Adipocyte (in vitro differentiated cells): ENCODE measurements at regions not wholly inside any gene's neighbourhood (a gene's known extent, or its start where the extent isn't known, plus 50 kb on each side); places are given as distances from the start of the nearest gene placed in this dataset.
"Not testable (repeated sequence)": the region's sequence is repeated elsewhere in the genome, so short reads cannot be mapped to it uniquely, and the experiment has no call there.

Source experiments
- DNase-seq: peaks from one replicate; pipeline ENCODE4 v3.0.0-alpha.2; 2015; ENCODE audit warnings: low read depth
- H3K27me3 ChIP-seq: replicated peaks from 2 replicates; pipeline ENCODE4 v1.7.0; 2013; ENCODE audit warnings: mild to moderate bottlenecking, low read length, moderate library complexity; ENCODE audit not compliant: control insufficient read depth, insufficient read depth
- H3K36me3 ChIP-seq: 2 replicates; pipeline ENCODE4 v1.7.0; 2013; ENCODE audit warnings: low read length, mild to moderate bottlenecking, moderate library complexity; ENCODE audit not compliant: control insufficient read depth, insufficient read depth, severe bottlenecking
- H3K4me1 ChIP-seq: 2 replicates; pipeline ENCODE4 v1.7.0; 2013; ENCODE audit warnings: mild to moderate bottlenecking, low read length, moderate library complexity; ENCODE audit not compliant: control insufficient read depth, insufficient read depth
- H3K4me3 ChIP-seq: 2 replicates; pipeline ENCODE4 v1.7.0; 2013; ENCODE audit warnings: mild to moderate bottlenecking, low read length, moderate library complexity
- H3K9ac ChIP-seq: 2 replicates; pipeline ENCODE4 v1.7.0; 2013; ENCODE audit warnings: mild to moderate bottlenecking, low read length, moderate library complexity
- H3K9me3 ChIP-seq: 2 replicates; pipeline ENCODE4 v1.7.0; 2013; ENCODE audit warnings: mild to moderate bottlenecking, low read length, moderate library complexity; ENCODE audit not compliant: control insufficient read depth

DNA sequence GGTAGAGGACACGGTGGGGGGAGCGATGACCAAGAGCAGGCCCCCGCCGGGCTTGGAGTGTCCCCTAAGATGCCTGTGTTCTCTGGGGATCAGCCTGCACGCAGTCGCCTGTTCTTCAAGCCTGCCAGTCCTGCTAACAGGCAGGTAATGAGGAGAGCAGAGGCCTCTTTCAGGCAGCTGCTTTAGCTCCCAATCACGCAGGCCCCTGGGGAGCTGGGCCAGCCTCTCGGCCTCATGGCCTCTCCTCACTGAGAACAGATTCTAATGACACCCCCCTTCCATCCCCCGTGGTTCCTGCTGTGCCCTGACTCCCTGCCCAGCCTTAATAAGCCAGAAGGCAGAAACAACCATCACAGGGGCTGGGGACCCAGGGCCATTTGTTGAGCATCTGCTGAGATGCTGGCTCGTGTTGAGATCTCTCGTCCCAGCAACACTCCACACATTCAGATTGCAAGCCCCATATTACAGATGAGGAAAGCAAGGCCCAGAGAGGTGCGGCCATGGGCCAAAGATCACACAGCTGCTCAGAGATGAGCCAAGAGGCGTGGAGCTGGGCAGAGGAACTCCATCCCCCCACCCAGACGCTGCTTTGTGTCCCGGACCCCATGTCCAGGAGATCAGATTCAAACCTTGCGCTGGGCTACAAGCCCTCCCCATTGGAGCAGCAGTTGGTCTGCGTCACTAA, 71.6 kb upstream of the CASZ1 start:
- no peak for DNase-seq
- Histone ChIP-seq H3K4me1 (peaks cover 2% of the 10 kb centered on the region), H3K4me3 (no peak overlapping the region), H3K9me3 (no peaks in the 10 kb centered on the region), H3K9ac (no peak overlapping the region), H3K36me3 (no peaks in the 10 kb centered on the region), H3K27me3 (peaks cover 66% of the 10 kb centered on the region)

- Histone ChIP-seq H3K27me3 (peaks cover 65% of the 10 kb centered on the region), H3K9ac (no peak overlapping the region), H3K36me3 (no peaks in the 10 kb centered on the region), H3K4me3 (no peak overlapping the region), H3K9me3 (no peaks in the 10 kb centered on the region), H3K4me1 (peaks cover 2% of the 10 kb centered on the region)
- no peak for DNase-seq
These were observed 72.1 kb upstream of the CASZ1 start for GRCh38 chr1:10868599-10868965.

GRCh38 chr1:10869933-10870332, 73.5 kb upstream of the CASZ1 start:
- no peaks in the 10 kb centered on the region for H3K36me3 ChIP-seq

DNA sequence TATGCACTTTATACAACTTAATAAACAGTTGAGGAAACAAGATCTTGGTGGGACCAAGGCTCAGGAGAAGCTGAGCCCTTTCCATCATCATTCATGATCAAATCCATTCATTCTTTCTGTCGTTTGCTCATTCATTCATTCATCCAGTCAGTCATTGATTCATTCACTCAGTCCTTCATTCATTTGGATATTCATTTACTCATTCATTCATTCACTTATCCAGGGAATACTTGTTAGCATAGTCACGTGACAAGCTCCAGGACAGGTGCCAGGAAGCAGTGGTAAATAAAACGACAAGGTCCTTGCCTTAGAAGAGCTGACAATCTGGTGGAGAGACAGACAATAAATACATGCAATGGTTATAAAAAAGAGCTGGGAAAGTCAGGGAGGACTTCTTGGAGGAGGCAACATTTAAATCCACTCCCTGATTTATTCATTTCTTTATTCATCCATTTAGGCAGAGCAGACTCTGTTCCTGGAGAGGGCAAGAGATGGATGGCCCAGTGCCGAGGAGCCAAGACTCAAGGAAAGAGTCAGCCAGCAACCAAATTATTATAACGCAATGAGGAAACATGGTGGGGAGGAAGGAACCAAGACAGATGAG, 74.1 kb upstream of the CASZ1 start:
- Histone ChIP-seq H3K27me3 (peaks cover 61% of the 10 kb centered on the region), H3K4me3 (no peak overlapping the region), H3K9me3 (no peaks in the 10 kb centered on the region), H3K4me1 (peaks cover 2% of the 10 kb centered on the region), H3K36me3 (no peaks in the 10 kb centered on the region), H3K9ac (no peak overlapping the region)
- no peak for DNase-seq

More at GRCh38 chr1:10869933-10870332, 73.5 kb upstream of the CASZ1 start:
- H3K27me3 ChIP-seq, result peaks cover 63% of the 10 kb centered on the region
- H3K4me1 ChIP-seq, result peaks cover 2% of the 10 kb centered on the region
- H3K9ac ChIP-seq, result no peak overlapping the region
- no peaks in the 10 kb centered on the region for H3K9me3 ChIP-seq
- no peak overlapping the region for H3K4me3 ChIP-seq
- no peak for DNase-seq

DNA sequence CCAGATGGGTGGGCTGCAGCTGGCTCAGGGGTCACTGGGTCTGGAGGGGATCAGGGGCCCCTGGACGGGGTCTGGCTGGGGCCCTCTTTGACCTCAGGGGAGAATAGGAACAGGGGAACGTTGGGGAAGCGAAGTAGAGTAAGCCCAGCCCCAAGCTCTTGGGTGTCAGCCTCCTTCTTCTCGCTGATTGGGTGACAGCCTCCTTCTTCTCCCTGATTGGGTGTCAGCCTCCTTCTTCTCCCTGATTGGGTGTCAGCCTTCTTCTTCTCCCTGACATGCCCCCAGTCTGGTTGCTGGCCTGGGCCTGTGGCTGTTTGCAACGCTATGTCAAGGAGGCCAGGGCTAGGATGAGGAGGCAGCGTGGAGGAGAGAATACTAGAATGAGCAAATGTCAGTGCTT, 76.7 kb upstream of the CASZ1 start:
- no peak for DNase-seq
- no peak overlapping the region for H3K9ac ChIP-seq
- H3K9me3 ChIP-seq, result no peaks in the 10 kb centered on the region
- H3K27me3 ChIP-seq, result peaks cover 69% of the 10 kb centered on the region
- no peak overlapping the region for H3K4me3 ChIP-seq
- H3K4me1 ChIP-seq, result no peaks in the 10 kb centered on the region
- no peaks in the 10 kb centered on the region for H3K36me3 ChIP-seq

GRCh38 chr1:10874351-10874750, 77.9 kb upstream of the CASZ1 start:
- DNase-seq, result no peak
- H3K36me3 ChIP-seq, result no peaks in the 10 kb centered on the region
- peaks cover 63% of the 10 kb centered on the region for H3K27me3 ChIP-seq
- H3K4me1 ChIP-seq, result no peaks in the 10 kb centered on the region
- H3K4me3 ChIP-seq, result no peak overlapping the region
- H3K9me3 ChIP-seq, result no peaks in the 10 kb centered on the region
- H3K9ac ChIP-seq, result no peak overlapping the region

GRCh38 chr1:10877894-10878293, 81.4 kb upstream of the CASZ1 start:
- H3K9ac ChIP-seq, result no peak overlapping the region
- no peak for DNase-seq
- H3K4me3 ChIP-seq, result no peak overlapping the region
- no peaks in the 10 kb centered on the region for H3K4me1 ChIP-seq
- H3K27me3 ChIP-seq, result peaks cover 67% of the 10 kb centered on the region
- no peaks in the 10 kb centered on the region for H3K36me3 ChIP-seq
- no peaks in the 10 kb centered on the region for H3K9me3 ChIP-seq

- H3K27me3 ChIP-seq, result peaks cover 62% of the 10 kb centered on the region
- H3K4me3 ChIP-seq, result no peak overlapping the region
- DNase-seq, result no peak
- H3K9ac ChIP-seq, result no peak overlapping the region
- H3K9me3 ChIP-seq, result no peaks in the 10 kb centered on the region
- H3K36me3 ChIP-seq, result no peaks in the 10 kb centered on the region
- no peaks in the 10 kb centered on the region for H3K4me1 ChIP-seq
These were observed 82.0 kb upstream of the CASZ1 start for GRCh38 chr1:10878469-10878868.

- Histone ChIP-seq H3K4me3 (no peak overlapping the region), H3K36me3 (no peaks in the 10 kb centered on the region), H3K4me1 (no peaks in the 10 kb centered on the region), H3K9me3 (no peaks in the 10 kb centered on the region), H3K9ac (no peak overlapping the region), H3K27me3 (peaks cover 48% of the 10 kb centered on the region)
- DNase-seq, result no peak
These were observed 83.6 kb upstream of the CASZ1 start for GRCh38 chr1:10880063-10880462.

DNA sequence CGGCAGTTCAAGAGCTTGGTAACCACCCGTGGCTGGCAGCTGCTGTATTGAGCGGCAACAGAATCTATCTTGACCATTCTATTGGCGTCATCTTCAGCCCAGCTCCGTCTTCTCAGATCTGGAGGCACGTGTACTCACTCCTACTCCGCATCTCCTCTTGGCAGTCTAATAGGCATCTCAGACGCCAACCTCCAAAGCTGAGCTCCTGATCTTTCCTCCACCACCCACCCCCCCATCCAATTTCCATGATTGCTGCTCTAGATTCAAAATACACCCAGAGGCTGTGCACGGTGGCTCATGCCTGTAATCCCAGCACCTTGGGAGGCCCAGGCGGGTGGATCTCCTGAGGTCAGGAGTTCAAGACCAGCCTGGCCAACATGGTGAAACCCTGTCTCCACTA, 84.6 kb upstream of the CASZ1 start:
- Histone ChIP-seq H3K9ac (no peak overlapping the region), H3K9me3 (no peaks in the 10 kb centered on the region), H3K4me1 (no peaks in the 10 kb centered on the region), H3K36me3 (no peaks in the 10 kb centered on the region), H3K4me3 (no peak overlapping the region), H3K27me3 (peaks cover 47% of the 10 kb centered on the region)
- no peak for DNase-seq

DNA sequence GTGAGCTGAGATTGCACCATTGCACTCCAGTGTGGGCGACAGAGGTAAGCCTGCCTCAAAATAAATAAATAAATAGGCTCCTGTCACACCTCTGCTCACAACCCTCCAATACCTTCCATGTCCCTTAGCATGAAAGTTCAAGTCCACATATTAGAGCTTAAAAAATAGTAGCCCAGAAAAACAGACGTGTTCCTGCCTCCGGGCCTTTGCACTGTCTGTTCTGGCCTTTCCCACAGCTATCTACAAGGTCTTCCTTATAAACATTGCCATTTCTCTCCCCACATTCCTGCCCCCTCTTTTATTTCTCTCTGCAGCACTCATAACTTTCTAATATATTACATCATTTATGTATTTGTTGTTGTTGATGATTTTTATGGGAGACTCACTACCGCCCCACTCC, 85.6 kb upstream of the CASZ1 start:
- Histone ChIP-seq H3K27me3 (peaks cover 46% of the 10 kb centered on the region), H3K9ac (no peak overlapping the region), H3K36me3 (no peaks in the 10 kb centered on the region), H3K4me1 (no peaks in the 10 kb centered on the region), H3K4me3 (no peak overlapping the region), H3K9me3 (no peaks in the 10 kb centered on the region)
- DNase-seq, result no peak

DNA sequence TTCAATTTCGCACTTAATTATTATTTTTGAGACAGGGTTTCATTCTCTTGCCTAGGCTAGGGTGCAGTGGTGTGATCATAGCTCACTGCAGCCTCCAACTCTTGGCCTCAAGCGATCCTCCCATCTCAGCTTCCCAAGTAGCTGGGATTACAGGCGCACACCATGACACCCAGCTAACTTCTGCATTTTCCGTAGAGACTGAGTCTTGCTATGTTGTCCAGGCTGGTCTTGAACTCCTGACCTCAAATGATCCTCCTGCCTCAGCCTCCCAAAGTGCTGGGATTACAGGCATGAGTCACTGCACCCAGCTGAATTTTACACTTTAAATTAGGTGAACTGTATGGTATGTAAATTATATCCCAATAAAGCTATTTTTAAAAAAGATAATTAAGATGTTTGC, 90.6 kb upstream of the CASZ1 start:
- not testable (repeated sequence) for H3K4me3 ChIP-seq, H3K4me1 ChIP-seq, H3K9ac ChIP-seq, H3K36me3 ChIP-seq, DNase-seq, H3K9me3 ChIP-seq
- H3K27me3 ChIP-seq, result peaks cover 46% of the 10 kb centered on the region
